GM19397 (cell line): ENCODE measurements at regions not wholly inside any gene's neighbourhood (a gene's known extent, or its start where the extent isn't known, plus 50 kb on each side); places are given as distances from the start of the nearest gene placed in this dataset.
A peak's percentile ranks its signal among the peaks of the same experiment; 100 is the strongest.
"Not testable (repeated sequence)": the region's sequence is repeated elsewhere in the genome, so short reads cannot be mapped to it uniquely, and the experiment has no call there.

Source experiments
- ATAC-seq: cut with Tn5 transposase; IDR thresholded peaks from one replicate; pipeline ENCODE4 v1.9.1; 2021; ENCODE audit warnings: mild to moderate bottlenecking, moderate library complexity; ENCODE audit not compliant: unreplicated experiment

- ATAC-seq: no peak
These were observed 369.0 kb downstream of the MAT2B start for GRCh38 chr5:163874431-163874830.

- ATAC-seq: not testable (repeated sequence)
These were observed 369.5 kb downstream of the MAT2B start for GRCh38 chr5:163874912-163875311.

- ATAC-seq: no peak
These were observed 372.4 kb downstream of the MAT2B start for GRCh38 chr5:163877865-163878264.

GRCh38 chr5:163878490-163878889 is 373.1 kb downstream of the MAT2B start:
- no peak for ATAC-seq

GRCh38 chr5:163880302-163880701 is 374.9 kb downstream of the MAT2B start:
- no peak for ATAC-seq

GRCh38 chr5:163885117-163885516 is 379.7 kb downstream of the MAT2B start:
- no peak for ATAC-seq

GRCh38 chr5:163887854-163888253 is 382.4 kb downstream of the MAT2B start:
- no peak for ATAC-seq

GRCh38 chr5:163888366-163888765 is 382.9 kb downstream of the MAT2B start:
- no peak for ATAC-seq

- no peak for ATAC-seq
These were observed 383.9 kb downstream of the MAT2B start for GRCh38 chr5:163889369-163889768.

GRCh38 chr5:163890261-163890660 is 384.8 kb downstream of the MAT2B start:
- no peak for ATAC-seq

- no peak for ATAC-seq
These were observed 387.9 kb downstream of the MAT2B start for GRCh38 chr5:163893281-163893680.

- ATAC-seq: no peak
These were observed 389.2 kb downstream of the MAT2B start for GRCh38 chr5:163894645-163895044.

GRCh38 chr5:163898873-163899272 is 393.5 kb downstream of the MAT2B start:
- no peak for ATAC-seq

- peak; percentile 48 for ATAC-seq
These were observed 402.4 kb downstream of the MAT2B start for GRCh38 chr5:163907783-163908182.

- peak; percentile 16 for ATAC-seq
These were observed 402.8 kb downstream of the MAT2B start for GRCh38 chr5:163908253-163908652.

GRCh38 chr5:163910226-163910625 is 404.8 kb downstream of the MAT2B start:
- ATAC-seq: no peak

- ATAC-seq: no peak
These were observed 406.6 kb downstream of the MAT2B start for GRCh38 chr5:163912046-163912445.

- no peak for ATAC-seq
These were observed 408.1 kb downstream of the MAT2B start for GRCh38 chr5:163913548-163913947.

GRCh38 chr5:163914910-163915309 is 409.5 kb downstream of the MAT2B start:
- ATAC-seq: peak; percentile 47

- peak; percentile 62 for ATAC-seq
These were observed 410.1 kb downstream of the MAT2B start for GRCh38 chr5:163915481-163915961.

GRCh38 chr5:163916376-163916775 is 411.0 kb downstream of the MAT2B start:
- peak; percentile 82 for ATAC-seq

GRCh38 chr5:163916861-163917260 is 411.4 kb downstream of the MAT2B start:
- no peak for ATAC-seq

GRCh38 chr5:163917747-163918146 is 412.3 kb downstream of the MAT2B start:
- no peak for ATAC-seq
